Osteoblast (primary cell): ENCODE measurements at regions not wholly inside any gene's neighbourhood (a gene's known extent, or its start where the extent isn't known, plus 50 kb on each side); places are given as distances from the start of the nearest gene placed in this dataset.

Source experiments
- DNase-seq: peaks from one replicate; pipeline ENCODE4 v3.0.0; 2011; ENCODE audit warnings: low spot score, mixed read lengths; ENCODE audit not compliant: insufficient read length; ENCODE audit errors: missing footprints
- H2AFZ ChIP-seq: 2 replicates; pipeline ENCODE4 v1.6.0; 2011; ENCODE audit warnings: mild to moderate bottlenecking, low read length
- H3K27ac ChIP-seq: 2 replicates; pipeline ENCODE4 v1.5.1; 2011; ENCODE audit warnings: mild to moderate bottlenecking, low read depth, low read length, moderate library complexity
- H3K27me3 ChIP-seq: 2 replicates; pipeline ENCODE4 v1.6.0; 2012; ENCODE audit warnings: mild to moderate bottlenecking, control low read depth, inconsistent platforms, low read length, moderate library complexity; ENCODE audit not compliant: insufficient read depth
- H3K36me3 ChIP-seq: 2 replicates; pipeline ENCODE4 v1.5.1; 2011; ENCODE audit warnings: mild to moderate bottlenecking, low read length, control low read depth, moderate library complexity; ENCODE audit not compliant: insufficient read depth
- H3K4me1 ChIP-seq: 2 replicates; pipeline ENCODE4 v1.5.1; 2011; ENCODE audit warnings: mild to moderate bottlenecking, low read length, control low read depth, moderate library complexity; ENCODE audit not compliant: insufficient read depth
- H3K4me2 ChIP-seq: 2 replicates; pipeline ENCODE4 v1.6.0; 2011; ENCODE audit warnings: mild to moderate bottlenecking, low read length; ENCODE audit not compliant: insufficient read depth
- H3K4me3 ChIP-seq: fragments of 200-600 bp; sonication (generic); 3 replicates; pipeline ENCODE4 v1.5.1; 2012; ENCODE audit warnings: mild to moderate bottlenecking, low read length, inconsistent platforms; ENCODE audit not compliant: insufficient read depth
- H3K79me2 ChIP-seq: 2 replicates; pipeline ENCODE4 v1.6.0; 2012; ENCODE audit warnings: mild to moderate bottlenecking, low read length, control low read depth, inconsistent platforms; ENCODE audit not compliant: insufficient read depth
- H3K9me3 ChIP-seq: 2 replicates; pipeline ENCODE4 v1.5.1; 2011; ENCODE audit warnings: low read depth, low read length, control low read depth
- H4K20me1 ChIP-seq: 2 replicates; pipeline ENCODE4 v1.6.0; 2012; ENCODE audit warnings: mild to moderate bottlenecking, low read length, control low read depth; ENCODE audit not compliant: insufficient read depth
- CTCF ChIP-seq: IDR thresholded peaks from 2 replicates; pipeline ENCODE4 v1.5.1; 2011; ENCODE audit warnings: mild to moderate bottlenecking, low read depth, low read length, moderate library complexity; ENCODE audit errors: extremely low read depth

- H3K4me3 ChIP-seq: no peak overlapping the region
- no peak for TF ChIP-seq CTCF
- H2AFZ ChIP-seq: no peak overlapping the region
- H3K79me2 ChIP-seq: no peaks in the 10 kb centered on the region
- H3K9me3 ChIP-seq: no peaks in the 10 kb centered on the region
- no peaks in the 10 kb centered on the region for H3K27me3 ChIP-seq
- H3K4me1 ChIP-seq: peaks cover 9% of the 10 kb centered on the region
- no peaks in the 10 kb centered on the region for H3K36me3 ChIP-seq
- no peak overlapping the region for H3K4me2 ChIP-seq
- H4K20me1 ChIP-seq: no peaks in the 10 kb centered on the region
- H3K27ac ChIP-seq: no peak overlapping the region
- no peak for DNase-seq
Measured at GRCh38 chr6:105821777-105822176, 264.4 kb upstream of the PRDM1 start.

DNA sequence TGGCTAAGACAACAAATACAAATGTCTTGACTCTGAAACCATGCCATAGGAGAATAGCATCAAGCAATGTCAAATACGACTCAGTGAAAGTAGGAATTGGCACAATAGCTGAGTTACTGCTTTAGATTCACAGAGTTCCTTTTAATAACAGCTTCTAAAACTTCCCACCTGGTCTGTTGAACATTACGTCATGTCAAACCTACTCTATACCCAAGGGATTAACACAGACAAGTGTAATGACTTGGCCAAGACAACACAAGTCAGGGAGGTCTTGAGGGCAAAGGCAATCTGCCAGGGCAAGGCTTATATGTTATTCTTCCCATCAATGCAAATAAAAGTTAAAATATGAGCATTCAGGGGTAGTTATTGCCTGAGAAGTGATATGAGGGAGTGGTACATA lies 265.1 kb upstream of the PRDM1 start:
- no peaks in the 10 kb centered on the region for H3K9me3 ChIP-seq
- H2AFZ ChIP-seq: no peak overlapping the region
- no peak overlapping the region for H3K27ac ChIP-seq
- H3K4me3 ChIP-seq: no peak overlapping the region
- H3K4me2 ChIP-seq: no peak overlapping the region
- H3K4me1 ChIP-seq: peaks cover 9% of the 10 kb centered on the region
- H3K79me2 ChIP-seq: no peaks in the 10 kb centered on the region
- H3K36me3 ChIP-seq: no peaks in the 10 kb centered on the region
- H4K20me1 ChIP-seq: no peaks in the 10 kb centered on the region
- DNase-seq: no peak
- TF ChIP-seq CTCF: no peak
- H3K27me3 ChIP-seq: no peaks in the 10 kb centered on the region

DNA sequence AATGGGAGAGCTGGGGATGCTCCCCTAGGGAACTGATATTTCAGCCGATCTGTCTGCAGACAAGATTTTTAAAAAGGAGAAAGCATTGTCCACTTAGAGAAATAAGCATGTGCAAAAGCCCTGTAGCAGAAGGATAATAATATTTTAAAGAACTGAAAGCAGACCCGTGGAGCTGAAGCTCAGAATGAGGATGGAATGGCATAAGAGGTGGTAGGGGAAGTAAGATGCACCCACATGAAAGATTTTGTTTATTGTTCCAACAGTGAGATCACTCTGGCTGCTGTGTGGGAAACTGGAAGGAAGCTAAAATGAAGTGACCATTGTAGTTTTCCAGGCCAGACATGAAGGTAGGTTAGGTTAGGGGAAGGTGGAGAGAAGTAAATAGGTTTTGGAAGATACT lies 266.4 kb upstream of the PRDM1 start:
- peaks cover 5% of the 10 kb centered on the region for H3K4me1 ChIP-seq
- H3K36me3 ChIP-seq: no peaks in the 10 kb centered on the region
- H3K4me2 ChIP-seq: no peak overlapping the region
- DNase-seq: no peak
- H3K4me3 ChIP-seq: no peak overlapping the region
- no peaks in the 10 kb centered on the region for H3K79me2 ChIP-seq
- no peaks in the 10 kb centered on the region for H3K27me3 ChIP-seq
- H2AFZ ChIP-seq: no peak overlapping the region
- no peaks in the 10 kb centered on the region for H3K9me3 ChIP-seq
- TF ChIP-seq CTCF: no peak
- no peaks in the 10 kb centered on the region for H4K20me1 ChIP-seq
- H3K27ac ChIP-seq: no peak overlapping the region

- no peak overlapping the region for H3K27ac ChIP-seq
- no peaks in the 10 kb centered on the region for H3K4me1 ChIP-seq
- no peak for TF ChIP-seq CTCF
- no peak overlapping the region for H3K4me2 ChIP-seq
- no peak for DNase-seq
- H3K27me3 ChIP-seq: no peaks in the 10 kb centered on the region
- no peak overlapping the region for H3K4me3 ChIP-seq
- no peak overlapping the region for H2AFZ ChIP-seq
- H3K9me3 ChIP-seq: no peaks in the 10 kb centered on the region
- no peaks in the 10 kb centered on the region for H4K20me1 ChIP-seq
- no peaks in the 10 kb centered on the region for H3K79me2 ChIP-seq
- H3K36me3 ChIP-seq: no peaks in the 10 kb centered on the region
Measured at GRCh38 chr6:105818505-105818904, 267.6 kb upstream of the PRDM1 start.
